Brain microvascular endothelial cell (primary cell): ENCODE measurements at regions not wholly inside any gene's neighbourhood (a gene's known extent, or its start where the extent isn't known, plus 50 kb on each side); places are given as distances from the start of the nearest gene placed in this dataset.

Experiments
- DNase-seq: peaks from one replicate; pipeline ENCODE4 v3.0.0-alpha.2; 2020
- H3K27ac ChIP-seq: fragments of 250-450 bp; sonication (Bioruptor Pico); 2 replicates; pipeline ENCODE4 v1.5.1; 2020; ENCODE audit warnings: mild to moderate bottlenecking, moderate library complexity
- H3K27me3 ChIP-seq: fragments of 250-450 bp; sonication (Bioruptor Pico); replicated peaks from 2 replicates; pipeline ENCODE4 v1.5.1; 2020; ENCODE audit warnings: mild to moderate bottlenecking
- H3K36me3 ChIP-seq: fragments of 250-450 bp; sonication (Bioruptor Pico); replicated peaks from 2 replicates; pipeline ENCODE4 v1.5.1; 2020; ENCODE audit warnings: mild to moderate bottlenecking
- H3K4me3 ChIP-seq: 2 replicates; pipeline ENCODE4 v1.5.1; 2011; ENCODE audit warnings: low read depth, mild to moderate bottlenecking, control low read depth, low read length, moderate library complexity
- in situ Hi-C: cut with HindIII; loops from 2 replicates; pipeline ENCODE4 v1.10.0; 2017; ENCODE audit warnings: low sequenced_read_pairs, low pct_ligation_motif_present
- TF ChIP-seq, protein P1 (sequence below): IDR thresholded peaks from 2 replicates; pipeline ENCODE4 v1.5.1; 2011; ENCODE audit warnings: low read depth, mild to moderate bottlenecking, moderate library complexity, low read length, control low read depth, inconsistent platforms; ENCODE audit errors: missing control alignments

DNA sequence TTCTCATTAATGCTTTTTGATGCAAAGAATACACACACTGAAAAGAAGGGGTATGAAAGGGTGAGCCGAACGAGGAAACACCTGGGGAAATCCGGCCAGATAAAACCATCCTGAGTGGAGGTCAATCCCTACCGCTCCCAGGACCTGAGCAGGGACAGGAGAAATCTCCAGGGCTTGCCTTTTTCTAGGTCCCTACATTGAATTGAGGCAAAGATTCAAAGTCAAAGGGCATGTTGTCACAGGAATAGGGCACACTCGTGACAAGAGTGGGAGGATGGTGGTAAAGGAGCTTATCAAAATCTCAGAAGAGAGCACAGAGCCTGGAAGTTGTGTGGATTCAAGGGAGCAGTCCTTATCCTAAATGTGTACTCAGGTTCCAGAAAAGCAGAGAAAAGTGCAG lies 61.2 kb upstream of the ACKR3 start:
- no peak overlapping the region for H3K27ac ChIP-seq
- DNase-seq = no peak
- H3K4me3 ChIP-seq = no peak overlapping the region
- no peaks in the 10 kb centered on the region for H3K36me3 ChIP-seq
- TF ChIP-seq, protein P1, sequence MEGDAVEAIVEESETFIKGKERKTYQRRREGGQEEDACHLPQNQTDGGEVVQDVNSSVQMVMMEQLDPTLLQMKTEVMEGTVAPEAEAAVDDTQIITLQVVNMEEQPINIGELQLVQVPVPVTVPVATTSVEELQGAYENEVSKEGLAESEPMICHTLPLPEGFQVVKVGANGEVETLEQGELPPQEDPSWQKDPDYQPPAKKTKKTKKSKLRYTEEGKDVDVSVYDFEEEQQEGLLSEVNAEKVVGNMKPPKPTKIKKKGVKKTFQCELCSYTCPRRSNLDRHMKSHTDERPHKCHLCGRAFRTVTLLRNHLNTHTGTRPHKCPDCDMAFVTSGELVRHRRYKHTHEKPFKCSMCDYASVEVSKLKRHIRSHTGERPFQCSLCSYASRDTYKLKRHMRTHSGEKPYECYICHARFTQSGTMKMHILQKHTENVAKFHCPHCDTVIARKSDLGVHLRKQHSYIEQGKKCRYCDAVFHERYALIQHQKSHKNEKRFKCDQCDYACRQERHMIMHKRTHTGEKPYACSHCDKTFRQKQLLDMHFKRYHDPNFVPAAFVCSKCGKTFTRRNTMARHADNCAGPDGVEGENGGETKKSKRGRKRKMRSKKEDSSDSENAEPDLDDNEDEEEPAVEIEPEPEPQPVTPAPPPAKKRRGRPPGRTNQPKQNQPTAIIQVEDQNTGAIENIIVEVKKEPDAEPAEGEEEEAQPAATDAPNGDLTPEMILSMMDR = no peak
- in situ Hi-C loops = no loop called here
- peaks cover 8% of the 10 kb centered on the region for H3K27me3 ChIP-seq

DNA sequence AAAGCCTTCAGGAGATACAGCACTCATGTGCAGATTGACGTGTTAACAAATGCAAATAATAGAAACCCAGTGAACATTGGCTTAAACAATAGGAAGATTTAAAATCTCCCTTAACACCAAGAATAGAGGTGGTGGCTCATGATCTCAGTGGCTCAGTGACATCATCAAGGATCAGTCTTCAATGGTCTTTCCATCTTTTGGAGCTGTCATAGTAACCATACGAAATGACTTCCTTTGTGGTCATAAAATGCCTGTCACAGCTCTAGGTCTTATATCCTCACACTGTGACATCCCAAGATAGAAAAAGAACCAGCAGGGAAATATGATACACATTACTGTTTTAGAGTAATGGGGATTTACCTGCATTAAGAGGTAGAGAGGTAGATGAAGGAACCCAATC lies 59.6 kb upstream of the ACKR3 start:
- Histone ChIP-seq H3K4me3 (no peak overlapping the region), H3K27me3 (peaks cover 8% of the 10 kb centered on the region), H3K27ac (no peak overlapping the region), H3K36me3 (no peaks in the 10 kb centered on the region)
- in situ Hi-C loops = no loop called here
- DNase-seq = no peak
- TF ChIP-seq, protein P1 = no peak

DNA sequence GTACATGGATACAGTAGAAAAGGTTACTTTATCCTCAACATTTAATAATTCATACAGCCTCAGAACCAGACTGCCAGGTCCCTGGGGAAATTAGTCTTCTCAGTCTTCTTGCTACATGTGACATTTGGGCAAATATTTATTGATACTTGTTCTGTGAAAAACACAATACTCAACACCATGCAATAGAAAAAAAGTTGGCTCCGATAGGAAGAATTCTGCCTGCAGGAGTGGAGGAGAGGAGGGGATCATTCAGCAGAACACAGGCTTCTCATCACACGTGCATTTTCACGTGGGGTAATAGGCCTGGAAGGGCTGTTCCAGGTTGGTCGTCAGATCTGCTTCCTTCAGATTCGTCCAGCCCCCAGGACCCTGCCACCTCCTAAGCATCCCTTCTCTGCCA lies 58.4 kb upstream of the ACKR3 start:
- Histone ChIP-seq H3K4me3 (no peak overlapping the region), H3K27ac (no peak overlapping the region), H3K36me3 (no peaks in the 10 kb centered on the region), H3K27me3 (peaks cover 5% of the 10 kb centered on the region)
- in situ Hi-C loops = no loop called here
- DNase-seq = no peak
- TF ChIP-seq, protein P1 = no peak

DNA sequence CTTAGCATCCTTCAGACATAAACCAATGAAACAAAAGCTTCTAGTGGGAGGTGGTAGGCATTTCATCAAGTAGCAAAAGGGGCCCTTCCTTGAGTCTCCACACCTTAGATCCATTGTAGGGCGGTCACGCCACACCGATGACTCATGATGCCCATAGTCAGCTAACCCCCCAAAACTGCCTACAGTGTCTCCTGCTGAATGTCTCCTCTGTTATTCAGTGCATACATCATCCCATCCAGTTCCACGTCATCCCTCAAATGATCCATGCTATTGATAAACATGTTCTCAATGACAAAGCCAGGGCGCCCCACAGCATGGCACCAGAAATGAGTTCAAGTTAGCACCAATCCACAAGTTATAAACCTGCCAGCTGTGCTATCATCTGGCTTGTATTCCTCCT lies 57.4 kb upstream of the ACKR3 start:
- in situ Hi-C loops = no loop called here
- Histone ChIP-seq H3K4me3 (no peak overlapping the region), H3K27me3 (peaks cover 2% of the 10 kb centered on the region), H3K36me3 (no peaks in the 10 kb centered on the region), H3K27ac (no peak overlapping the region)
- TF ChIP-seq, protein P1 = no peak
- no peak for DNase-seq

DNA sequence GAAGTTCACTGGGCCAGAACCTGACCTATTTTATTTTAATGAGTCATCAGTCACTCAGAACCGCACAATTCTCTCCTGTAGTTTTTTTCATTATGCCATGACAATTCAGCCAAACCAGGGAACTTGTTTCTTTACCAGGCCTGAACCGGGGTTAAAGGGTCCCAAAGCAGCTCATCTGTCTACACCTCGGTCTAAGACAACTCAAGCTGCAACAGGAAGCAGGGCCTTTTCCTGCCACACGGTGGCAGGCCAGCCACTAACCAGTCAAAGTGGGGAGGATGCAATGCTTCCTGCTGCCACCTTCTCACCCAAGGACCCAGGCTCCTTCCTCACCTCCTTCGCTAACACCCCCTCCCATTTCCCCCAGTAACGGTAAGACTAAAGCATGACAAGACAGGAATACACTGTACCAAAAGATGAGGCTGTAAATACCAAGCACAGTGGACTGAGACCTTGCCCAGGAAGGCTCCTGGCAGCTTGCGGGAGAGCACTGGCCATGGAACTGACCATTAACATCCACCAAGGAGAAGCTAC lies 56.7 kb upstream of the ACKR3 start:
- DNase-seq = peak; percentile 49
- H3K27me3 ChIP-seq = peaks cover 3% of the 10 kb centered on the region
- in situ Hi-C loops = no loop called here
- TF ChIP-seq, protein P1 = peak; percentile 90
- no peak overlapping the region for H3K27ac ChIP-seq
- no peak overlapping the region for H3K4me3 ChIP-seq
- no peaks in the 10 kb centered on the region for H3K36me3 ChIP-seq

DNA sequence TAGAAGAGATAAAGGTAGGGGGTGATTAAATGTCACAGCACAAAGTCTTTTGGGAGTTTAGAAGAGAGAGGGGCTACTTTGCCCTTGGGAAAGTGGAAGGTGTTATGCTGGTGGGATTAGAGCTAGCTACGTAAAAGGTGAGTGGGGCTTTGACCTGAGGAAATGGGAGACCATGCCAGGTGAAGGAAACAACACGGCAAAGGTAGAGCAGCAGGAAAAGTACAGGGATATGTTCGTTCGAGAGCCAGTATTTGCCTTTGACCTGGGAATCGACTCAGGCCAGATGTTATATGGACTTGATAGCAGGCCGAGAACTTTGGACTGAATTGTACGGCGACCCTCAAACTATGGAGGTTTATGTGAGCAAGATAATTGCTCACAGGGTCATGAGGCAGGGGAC lies 55.7 kb upstream of the ACKR3 start:
- Histone ChIP-seq H3K27me3 (peaks cover 3% of the 10 kb centered on the region), H3K4me3 (no peak overlapping the region), H3K27ac (no peak overlapping the region), H3K36me3 (no peaks in the 10 kb centered on the region)
- TF ChIP-seq, protein P1 = no peak
- in situ Hi-C loops = no loop called here
- DNase-seq = no peak
